ENCODE measurements at regions not wholly inside any gene's neighbourhood (a gene's known extent, or its start where the extent isn't known, plus 50 kb on each side); places are given as distances from the start of the nearest gene placed in this dataset.

GRCh38 chr15:77738441-77739302 lies 106.0 kb upstream of the LINGO1 start:
- Histone ChIP-seq H3K27me3 (ENCODE audit: control insufficient read depth, insufficient read depth, low read length) (no peaks in the 10 kb centered on the region), H3K36me3 (ENCODE audit: control insufficient read depth, insufficient read depth, low read length) (no peaks in the 10 kb centered on the region), H3K4me3 (ENCODE audit: low read depth, low read length) (no peak overlapping the region), H3K27ac (ENCODE audit: insufficient read depth, low read length, poor library complexity, severe bottlenecking) (no peak overlapping the region), H3K4me1 (ENCODE audit: control insufficient read depth, insufficient read depth, low read length, poor library complexity, severe bottlenecking) (no peaks in the 10 kb centered on the region), H3K9me3 (ENCODE audit: control insufficient read depth in 2 of 2, low read length in 2 of 2) (no peaks in the 10 kb centered on the region)
- peaks cover 19% of the 10 kb centered on the region for H3K27me3 Mint-ChIP-seq
- DNase-seq = no peak
- no peak overlapping the region for H3K4me3 Mint-ChIP-seq
- H3K4me1 Mint-ChIP-seq = no peaks in the 10 kb centered on the region
- H3K9me3 Mint-ChIP-seq = no peaks in the 10 kb centered on the region
- no peak overlapping the region for H3K27ac Mint-ChIP-seq
- no peaks in the 10 kb centered on the region for H3K36me3 Mint-ChIP-seq
- ATAC-seq (ENCODE audit: low read depth in 2 of 2) = no peak

GRCh38 chr15:77738038-77738370 lies 105.3 kb upstream of the LINGO1 start:
- Mint-ChIP-seq H3K4me3 (no peak overlapping the region), H3K27me3 (peaks cover 12% of the 10 kb centered on the region), H3K27ac (peak overlapping the region in 2 of 3 donors; percentile 13 to 15), H3K4me1 (no peaks in the 10 kb centered on the region), H3K36me3 (no peaks in the 10 kb centered on the region), H3K9me3 (no peaks in the 10 kb centered on the region)
- no peak for DNase-seq
- no peaks in the 10 kb centered on the region for H3K27me3 ChIP-seq (ENCODE audit: control insufficient read depth, insufficient read depth, low read length)
- H3K4me1 ChIP-seq (ENCODE audit: control insufficient read depth, insufficient read depth, low read length, poor library complexity, severe bottlenecking) = no peaks in the 10 kb centered on the region
- H3K4me3 ChIP-seq (ENCODE audit: low read depth, low read length) = no peak overlapping the region
- H3K36me3 ChIP-seq (ENCODE audit: control insufficient read depth, insufficient read depth, low read length) = no peaks in the 10 kb centered on the region
- H3K9me3 ChIP-seq (ENCODE audit: control insufficient read depth in 2 of 2, low read length in 2 of 2) = no peaks in the 10 kb centered on the region
- H3K27ac ChIP-seq (ENCODE audit: insufficient read depth, low read length, poor library complexity, severe bottlenecking) = no peak overlapping the region
- ATAC-seq (ENCODE audit: low read depth in 2 of 2) = no peak

- H3K27ac ChIP-seq (ENCODE audit: insufficient read depth, low read length, poor library complexity, severe bottlenecking) = no peak overlapping the region
- H3K4me1 Mint-ChIP-seq = no peaks in the 10 kb centered on the region
- DNase-seq (no peak), ATAC-seq (ENCODE audit: low read depth in 2 of 2) (no peak)
- H3K4me3 ChIP-seq (ENCODE audit: low read depth, low read length) = no peak overlapping the region
- H3K4me3 Mint-ChIP-seq = no peak overlapping the region
- no peaks in the 10 kb centered on the region for H3K36me3 Mint-ChIP-seq
- peak overlapping the region in 1 of 3 donors; percentile 15 for H3K27ac Mint-ChIP-seq
- no peaks in the 10 kb centered on the region for H3K9me3 ChIP-seq (ENCODE audit: control insufficient read depth in 2 of 2, low read length in 2 of 2)
- no peaks in the 10 kb centered on the region for H3K4me1 ChIP-seq (ENCODE audit: control insufficient read depth, insufficient read depth, low read length, poor library complexity, severe bottlenecking)
- H3K27me3 Mint-ChIP-seq = peaks cover 11% of the 10 kb centered on the region
- H3K27me3 ChIP-seq (ENCODE audit: control insufficient read depth, insufficient read depth, low read length) = no peaks in the 10 kb centered on the region
- no peaks in the 10 kb centered on the region for H3K36me3 ChIP-seq (ENCODE audit: control insufficient read depth, insufficient read depth, low read length)
- no peaks in the 10 kb centered on the region for H3K9me3 Mint-ChIP-seq
Observed at GRCh38 chr15:77737238-77738037, 104.7 kb upstream of the LINGO1 start.

GRCh38 chr15:77734306-77734705 lies 101.6 kb upstream of the LINGO1 start:
- ATAC-seq (ENCODE audit: low read depth in 2 of 2) = no peak
- H3K27me3 ChIP-seq (ENCODE audit: control insufficient read depth, insufficient read depth, low read length) = no peaks in the 10 kb centered on the region
- peaks cover 11% of the 10 kb centered on the region for H3K27me3 Mint-ChIP-seq

GRCh38 chr15:77733579-77734300 lies 101.0 kb upstream of the LINGO1 start:
- no peak overlapping the region for H3K27ac Mint-ChIP-seq

More at GRCh38 chr15:77734306-77734705, 101.6 kb upstream of the LINGO1 start:
- H3K36me3 Mint-ChIP-seq = no peaks in the 10 kb centered on the region
- H3K27ac ChIP-seq (ENCODE audit: insufficient read depth, low read length, poor library complexity, severe bottlenecking) = no peak overlapping the region
- no peak for DNase-seq
- no peak overlapping the region for H3K4me3 Mint-ChIP-seq
- H3K4me1 Mint-ChIP-seq = no peaks in the 10 kb centered on the region
- H3K9me3 ChIP-seq (ENCODE audit: control insufficient read depth in 2 of 2, low read length in 2 of 2) = no peaks in the 10 kb centered on the region
- no peaks in the 10 kb centered on the region for H3K4me1 ChIP-seq (ENCODE audit: control insufficient read depth, insufficient read depth, low read length, poor library complexity, severe bottlenecking)
- no peak overlapping the region for H3K27ac Mint-ChIP-seq
- H3K4me3 ChIP-seq (ENCODE audit: low read depth, low read length) = no peak overlapping the region
- no peaks in the 10 kb centered on the region for H3K36me3 ChIP-seq (ENCODE audit: control insufficient read depth, insufficient read depth, low read length)
- H3K9me3 Mint-ChIP-seq = peaks cover 0 to 2% (median 0%) of the 10 kb centered on the region in 7 donors

GRCh38 chr15:77732514-77733335 lies 100.0 kb upstream of the LINGO1 start:
- no peak overlapping the region for H3K27ac Mint-ChIP-seq
- Histone ChIP-seq H3K36me3 (ENCODE audit: control insufficient read depth, insufficient read depth, low read length) (no peaks in the 10 kb centered on the region), H3K4me3 (ENCODE audit: low read depth, low read length) (no peak overlapping the region), H3K27ac (ENCODE audit: insufficient read depth, low read length, poor library complexity, severe bottlenecking) (no peak overlapping the region), H3K9me3 (ENCODE audit: control insufficient read depth in 2 of 2, low read length in 2 of 2) (no peaks in the 10 kb centered on the region), H3K27me3 (ENCODE audit: control insufficient read depth, insufficient read depth, low read length) (no peaks in the 10 kb centered on the region), H3K4me1 (ENCODE audit: control insufficient read depth, insufficient read depth, low read length, poor library complexity, severe bottlenecking) (no peaks in the 10 kb centered on the region)
- peaks cover 0 to 2% (median 0%) of the 10 kb centered on the region in 7 donors for H3K9me3 Mint-ChIP-seq
- DNase-seq (no peak), ATAC-seq (ENCODE audit: low read depth in 2 of 2) (no peak)
- H3K27me3 Mint-ChIP-seq = peaks cover 6% of the 10 kb centered on the region
- no peaks in the 10 kb centered on the region for H3K4me1 Mint-ChIP-seq
- no peaks in the 10 kb centered on the region for H3K36me3 Mint-ChIP-seq
- no peak overlapping the region for H3K4me3 Mint-ChIP-seq

More at GRCh38 chr15:77733579-77734300, 101.0 kb upstream of the LINGO1 start:
- H3K4me1 ChIP-seq (ENCODE audit: control insufficient read depth, insufficient read depth, low read length, poor library complexity, severe bottlenecking) = no peaks in the 10 kb centered on the region
- Mint-ChIP-seq H3K4me1 (no peaks in the 10 kb centered on the region), H3K4me3 (no peak overlapping the region), H3K36me3 (no peaks in the 10 kb centered on the region), H3K27me3 (peaks cover 11% of the 10 kb centered on the region), H3K9me3 (peaks cover 0 to 2% (median 0%) of the 10 kb centered on the region in 7 donors)
- no peaks in the 10 kb centered on the region for H3K27me3 ChIP-seq (ENCODE audit: control insufficient read depth, insufficient read depth, low read length)
- H3K36me3 ChIP-seq (ENCODE audit: control insufficient read depth, insufficient read depth, low read length) = no peaks in the 10 kb centered on the region
- H3K9me3 ChIP-seq (ENCODE audit: control insufficient read depth in 2 of 2, low read length in 2 of 2) = no peaks in the 10 kb centered on the region
- no peak for ATAC-seq (ENCODE audit: low read depth in 2 of 2)
- no peak overlapping the region for H3K4me3 ChIP-seq (ENCODE audit: low read depth, low read length)
- DNase-seq = no peak
- H3K27ac ChIP-seq (ENCODE audit: insufficient read depth, low read length, poor library complexity, severe bottlenecking) = no peak overlapping the region

GRCh38 chr15:77731945-77732344 lies 99.2 kb upstream of the LINGO1 start:
- ATAC-seq (ENCODE audit: low read depth in 2 of 2) = no peak
- H3K4me3 Mint-ChIP-seq = no peak overlapping the region
- no peaks in the 10 kb centered on the region for H3K36me3 Mint-ChIP-seq

More at GRCh38 chr15:77731945-77732344, 99.2 kb upstream of the LINGO1 start:
- Histone ChIP-seq H3K9me3 (ENCODE audit: control insufficient read depth in 2 of 2, low read length in 2 of 2) (no peaks in the 10 kb centered on the region), H3K36me3 (ENCODE audit: control insufficient read depth, insufficient read depth, low read length) (no peaks in the 10 kb centered on the region), H3K4me1 (ENCODE audit: control insufficient read depth, insufficient read depth, low read length, poor library complexity, severe bottlenecking) (no peaks in the 10 kb centered on the region), H3K4me3 (ENCODE audit: low read depth, low read length) (no peak overlapping the region), H3K27ac (ENCODE audit: insufficient read depth, low read length, poor library complexity, severe bottlenecking) (no peak overlapping the region), H3K27me3 (ENCODE audit: control insufficient read depth, insufficient read depth, low read length) (no peaks in the 10 kb centered on the region)
- Mint-ChIP-seq H3K4me1 (no peaks in the 10 kb centered on the region), H3K9me3 (peaks cover 0 to 2% (median 0%) of the 10 kb centered on the region in 7 donors), H3K27me3 (peaks cover under 1% of the 10 kb centered on the region), H3K27ac (no peak overlapping the region)
- DNase-seq = no peak
